Progenitor cell of endocrine pancreas (in vitro differentiated cells): ENCODE measurements at regions not wholly inside any gene's neighbourhood (a gene's known extent, or its start where the extent isn't known, plus 50 kb on each side); places are given as distances from the start of the nearest gene placed in this dataset.

ENCODE experiments used
- DNase-seq: peaks from one replicate; pipeline ENCODE4 v3.0.0; 2021; ENCODE audit warnings: low spot score; ENCODE audit not compliant: unreplicated experiment
- H3K27ac Mint-ChIP-seq: 2 replicates; pipeline ENCODE4 v1.8.0; 2021; ENCODE audit warnings: mild to moderate bottlenecking, moderate library complexity, mixed read lengths
- H3K27me3 Mint-ChIP-seq: 2 replicates; pipeline ENCODE4 v1.8.0; 2021; ENCODE audit warnings: mixed read lengths
- H3K36me3 Mint-ChIP-seq: 2 replicates; pipeline ENCODE4 v1.8.0; 2022; ENCODE audit warnings: mixed read lengths; ENCODE audit not compliant: insufficient read depth
- H3K4me1 Mint-ChIP-seq: 2 replicates; pipeline ENCODE4 v1.8.0; 2021; ENCODE audit warnings: low read depth, mixed read lengths
- H3K4me3 Mint-ChIP-seq: 2 replicates; pipeline ENCODE4 v1.8.0; 2021; ENCODE audit warnings: low read depth, mild to moderate bottlenecking, moderate library complexity, mixed read lengths
- H3K9me3 Mint-ChIP-seq: 2 replicates; pipeline ENCODE4 v1.8.0; 2021; ENCODE audit warnings: low read depth, mixed read lengths
- CTCF ChIP-seq: fragments of 200-600 bp; sonication (generic); IDR thresholded peaks from one replicate; pipeline ENCODE4 v1.5.0; 2021; ENCODE audit warnings: antibody characterized with exemption, mild to moderate bottlenecking; ENCODE audit not compliant: unreplicated experiment

- no peak for DNase-seq
- Mint-ChIP-seq H3K4me1 (no peaks in the 10 kb centered on the region), H3K9me3 (no peaks in the 10 kb centered on the region), H3K27ac (no peak overlapping the region), H3K27me3 (peaks cover 56% of the 10 kb centered on the region), H3K4me3 (no peak overlapping the region), H3K36me3 (no peaks in the 10 kb centered on the region)
- no peak for TF ChIP-seq CTCF
These were observed 83.7 kb upstream of the CRHR1 start for GRCh38 chr17:45700171-45701090.

GRCh38 chr17:45702666-45703266, 81.4 kb upstream of the CRHR1 start:
- Mint-ChIP-seq H3K9me3 (no peaks in the 10 kb centered on the region), H3K36me3 (no peaks in the 10 kb centered on the region), H3K4me3 (no peak overlapping the region), H3K27me3 (peaks cover 53% of the 10 kb centered on the region), H3K27ac (no peak overlapping the region), H3K4me1 (no peaks in the 10 kb centered on the region)
- DNase-seq = no peak
- no peak for TF ChIP-seq CTCF

- H3K27me3 Mint-ChIP-seq = peaks cover 53% of the 10 kb centered on the region
- H3K4me3 Mint-ChIP-seq = no peak overlapping the region
- DNase-seq = no peak
- H3K4me1 Mint-ChIP-seq = no peaks in the 10 kb centered on the region
- no peaks in the 10 kb centered on the region for H3K36me3 Mint-ChIP-seq
- no peak overlapping the region for H3K27ac Mint-ChIP-seq
- no peaks in the 10 kb centered on the region for H3K9me3 Mint-ChIP-seq
- TF ChIP-seq CTCF = no peak
These were observed 80.8 kb upstream of the CRHR1 start for GRCh38 chr17:45703348-45703747.

GRCh38 chr17:45703806-45704205, 80.3 kb upstream of the CRHR1 start:
- DNase-seq = no peak
- no peaks in the 10 kb centered on the region for H3K9me3 Mint-ChIP-seq
- H3K4me1 Mint-ChIP-seq = no peaks in the 10 kb centered on the region
- no peak overlapping the region for H3K4me3 Mint-ChIP-seq
- no peak for TF ChIP-seq CTCF
- H3K27ac Mint-ChIP-seq = no peak overlapping the region
- H3K36me3 Mint-ChIP-seq = no peaks in the 10 kb centered on the region
- peaks cover 51% of the 10 kb centered on the region for H3K27me3 Mint-ChIP-seq

- TF ChIP-seq CTCF = no peak
- Mint-ChIP-seq H3K27me3 (peaks cover 54% of the 10 kb centered on the region), H3K4me3 (no peak overlapping the region), H3K27ac (no peak overlapping the region), H3K9me3 (no peaks in the 10 kb centered on the region), H3K36me3 (no peaks in the 10 kb centered on the region), H3K4me1 (no peaks in the 10 kb centered on the region)
- no peak for DNase-seq
These were observed 79.9 kb upstream of the CRHR1 start for GRCh38 chr17:45704251-45704650.
